ENCODE measurements at regions not wholly inside any gene's neighbourhood (a gene's known extent, or its start where the extent isn't known, plus 50 kb on each side); places are given as distances from the start of the nearest gene placed in this dataset.
"Not testable (repeated sequence)": the region's sequence is repeated elsewhere in the genome, so short reads cannot be mapped to it uniquely, and the experiment has no call there.

- no peak for DNase-seq
Measured at GRCh38 chr12:61531195-61531594, 729.0 kb upstream of the USP15 start.

- no peak for DNase-seq
Measured at GRCh38 chr12:61536117-61536516, 724.1 kb upstream of the USP15 start.

GRCh38 chr12:61536525-61536924 is 723.7 kb upstream of the USP15 start:
- no peak for DNase-seq

- DNase-seq = peak in 1 of 2 experiments; percentile 39
Measured at GRCh38 chr12:61538951-61539350, 721.3 kb upstream of the USP15 start.

- no peak for DNase-seq
Measured at GRCh38 chr12:61542551-61542950, 717.7 kb upstream of the USP15 start.

GRCh38 chr12:61546296-61546695 is 713.9 kb upstream of the USP15 start:
- peak in 1 of 2 experiments; percentile 10 for DNase-seq

- no peak for DNase-seq
Measured at GRCh38 chr12:61553091-61553490, 707.1 kb upstream of the USP15 start.

GRCh38 chr12:61554268-61555008 is 705.8 kb upstream of the USP15 start:
- no peak for DNase-seq

GRCh38 chr12:61563665-61564450 is 696.3 kb upstream of the USP15 start:
- no peak for DNase-seq

- no peak for DNase-seq
Measured at GRCh38 chr12:61564466-61564865, 695.7 kb upstream of the USP15 start.

GRCh38 chr12:61566183-61566582 is 694.0 kb upstream of the USP15 start:
- DNase-seq = no peak

GRCh38 chr12:61574339-61574738 is 685.9 kb upstream of the USP15 start:
- peak; percentile 20 to 68 for DNase-seq

- no peak for DNase-seq
Measured at GRCh38 chr12:61584943-61585342, 675.3 kb upstream of the USP15 start.

GRCh38 chr12:61590864-61591263 is 669.3 kb upstream of the USP15 start:
- DNase-seq = not testable (repeated sequence)

GRCh38 chr12:61610143-61610542 is 650.1 kb upstream of the USP15 start:
- DNase-seq = no peak

- DNase-seq = peak in 1 of 2 experiments; percentile 15
Measured at GRCh38 chr12:61629702-61630101, 630.5 kb upstream of the USP15 start.

- no peak for DNase-seq
Measured at GRCh38 chr12:61646639-61647038, 613.6 kb upstream of the USP15 start.

- DNase-seq = no peak
Measured at GRCh38 chr12:61647566-61647965, 612.6 kb upstream of the USP15 start.

GRCh38 chr12:61652265-61652664 is 607.9 kb upstream of the USP15 start:
- DNase-seq = no peak

GRCh38 chr12:61654698-61655097 is 605.5 kb upstream of the USP15 start:
- DNase-seq = peak in 1 of 2 experiments; percentile 12

- DNase-seq = no peak
Measured at GRCh38 chr12:61655241-61655640, 605.0 kb upstream of the USP15 start.

GRCh38 chr12:61667676-61668075 is 592.5 kb upstream of the USP15 start:
- DNase-seq = no peak

- DNase-seq = no peak
Measured at GRCh38 chr12:61676520-61676919, 583.7 kb upstream of the USP15 start.

- DNase-seq = no peak
Measured at GRCh38 chr12:61687407-61687806, 572.8 kb upstream of the USP15 start.

Measured in NCI-H524 (cell line).